PFSK-1 (cell line): ENCODE measurements at regions not wholly inside any gene's neighbourhood (a gene's known extent, or its start where the extent isn't known, plus 50 kb on each side); places are given as distances from the start of the nearest gene placed in this dataset.

Experiments
- FOXP2 ChIP-seq: optimal IDR thresholded peaks from 2 replicates; pipeline ENCODE3; 2011; ENCODE audit warnings: borderline replicate concordance, control low read depth, inconsistent platforms; ENCODE audit not compliant: insufficient read depth; ENCODE audit errors: extremely low read length, extremely low read depth
- POLR2AphosphoS5 ChIP-seq: IDR thresholded peaks from 2 replicates; pipeline ENCODE4 v1.6.1; 2012; ENCODE audit warnings: low read depth, mild to moderate bottlenecking, control low read depth, low read length, moderate library complexity
- REST ChIP-seq, 2 experiments: IDR thresholded peaks; 2 replicates each; pipeline versions ENCODE4 v1.6.1 to v1.8.0; 2011 to 2012; ENCODE audit warnings: low read depth in 2 of 2, low read length in 2 of 2, control low read depth in 1 of 2, inconsistent platforms in 1 of 2, mild to moderate bottlenecking in 1 of 2, moderate library complexity in 1 of 2; ENCODE audit not compliant: insufficient read depth in 1 of 2
- SIN3A ChIP-seq: IDR thresholded peaks from 2 replicates; pipeline ENCODE4 v1.6.1; 2012; ENCODE audit warnings: mild to moderate bottlenecking, low read length, moderate library complexity, borderline replicate concordance; ENCODE audit not compliant: insufficient read depth
- TAF1 ChIP-seq: IDR thresholded peaks from 2 replicates; pipeline ENCODE4 v1.6.1; 2012; ENCODE audit warnings: low read length, control low read depth, borderline replicate concordance; ENCODE audit not compliant: insufficient read depth

- no peak for TF ChIP-seq FOXP2
- no peak for TF ChIP-seq SIN3A
- TF ChIP-seq TAF1: no peak
- no peak for TF ChIP-seq POLR2AphosphoS5
- TF ChIP-seq REST (IDR thresholded peaks at IDR 0.05; ENCODE audit: insufficient read depth in 1 of 2, low read depth in 2 of 2, low read length in 2 of 2): no peak
These were observed 64.1 kb upstream of the ZNF608 start for GRCh38 chr5:124810396-124811006.

- TF ChIP-seq SIN3A (no peak), POLR2AphosphoS5 (no peak), FOXP2 (peak; percentile 27), TAF1 (no peak)
These were observed 66.4 kb upstream of the ZNF608 start for GRCh38 chr5:124812771-124813358.

- TF ChIP-seq TAF1: no peak
- no peak for TF ChIP-seq SIN3A
- no peak for TF ChIP-seq POLR2AphosphoS5
- TF ChIP-seq REST (IDR thresholded peaks at IDR 0.05; ENCODE audit: insufficient read depth in 1 of 2, low read depth in 2 of 2, low read length in 2 of 2): no peak
- TF ChIP-seq FOXP2: no peak
These were observed 69.9 kb upstream of the ZNF608 start for GRCh38 chr5:124816381-124816780.

- TF ChIP-seq TAF1 (no peak), FOXP2 (no peak), REST (IDR thresholded peaks at IDR 0.05; ENCODE audit: insufficient read depth in 1 of 2, low read depth in 2 of 2, low read length in 2 of 2) (no peak), POLR2AphosphoS5 (no peak), SIN3A (no peak)
These were observed 72.8 kb upstream of the ZNF608 start for GRCh38 chr5:124819201-124819600.

- no peak for TF ChIP-seq POLR2AphosphoS5
- TF ChIP-seq SIN3A: no peak
- no peak for TF ChIP-seq FOXP2
- no peak for TF ChIP-seq REST (IDR thresholded peaks at IDR 0.05; ENCODE audit: insufficient read depth in 1 of 2, low read depth in 2 of 2, low read length in 2 of 2)
- TF ChIP-seq TAF1: no peak
These were observed 76.2 kb upstream of the ZNF608 start for GRCh38 chr5:124822647-124823046.
